ENCODE measurements at regions not wholly inside any gene's neighbourhood (a gene's known extent, or its start where the extent isn't known, plus 50 kb on each side); places are given as distances from the start of the nearest gene placed in this dataset.

DNA sequence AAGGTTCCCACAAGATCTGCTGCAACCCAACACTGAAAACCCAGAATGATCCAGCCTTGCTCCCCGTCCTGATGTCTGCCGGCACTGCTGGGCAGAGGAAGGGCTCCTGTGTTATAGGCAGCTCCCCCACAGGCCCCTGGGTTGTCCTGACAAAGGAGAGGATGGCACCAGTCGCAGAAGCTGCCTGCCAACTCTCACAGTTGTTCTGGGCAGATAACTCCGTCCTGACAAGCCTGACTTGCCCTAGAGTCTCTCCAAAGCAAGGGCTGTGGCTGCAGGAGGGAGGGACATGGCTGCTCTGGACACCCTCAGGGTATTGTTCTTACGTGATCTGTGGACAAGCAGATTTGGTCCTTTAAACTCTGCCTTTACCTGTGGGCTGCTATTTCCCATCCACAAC lies 243.8 kb downstream of the CDH26 start:
- Mint-ChIP-seq H3K9me3 (ENCODE audit: low read depth) (peaks cover 22% of the 10 kb centered on the region), H3K36me3 (ENCODE audit: low read depth) (peaks cover 9% of the 10 kb centered on the region), H3K27ac (ENCODE audit: unreplicated experiment) (no peak overlapping the region), H3K4me3 (ENCODE audit: unreplicated experiment) (no peak overlapping the region), H3K27me3 (ENCODE audit: low read depth) (peaks cover 27% of the 10 kb centered on the region), H3K4me1 (ENCODE audit: low read depth) (no peaks in the 10 kb centered on the region)
- TF ChIP-seq, protein P1, sequence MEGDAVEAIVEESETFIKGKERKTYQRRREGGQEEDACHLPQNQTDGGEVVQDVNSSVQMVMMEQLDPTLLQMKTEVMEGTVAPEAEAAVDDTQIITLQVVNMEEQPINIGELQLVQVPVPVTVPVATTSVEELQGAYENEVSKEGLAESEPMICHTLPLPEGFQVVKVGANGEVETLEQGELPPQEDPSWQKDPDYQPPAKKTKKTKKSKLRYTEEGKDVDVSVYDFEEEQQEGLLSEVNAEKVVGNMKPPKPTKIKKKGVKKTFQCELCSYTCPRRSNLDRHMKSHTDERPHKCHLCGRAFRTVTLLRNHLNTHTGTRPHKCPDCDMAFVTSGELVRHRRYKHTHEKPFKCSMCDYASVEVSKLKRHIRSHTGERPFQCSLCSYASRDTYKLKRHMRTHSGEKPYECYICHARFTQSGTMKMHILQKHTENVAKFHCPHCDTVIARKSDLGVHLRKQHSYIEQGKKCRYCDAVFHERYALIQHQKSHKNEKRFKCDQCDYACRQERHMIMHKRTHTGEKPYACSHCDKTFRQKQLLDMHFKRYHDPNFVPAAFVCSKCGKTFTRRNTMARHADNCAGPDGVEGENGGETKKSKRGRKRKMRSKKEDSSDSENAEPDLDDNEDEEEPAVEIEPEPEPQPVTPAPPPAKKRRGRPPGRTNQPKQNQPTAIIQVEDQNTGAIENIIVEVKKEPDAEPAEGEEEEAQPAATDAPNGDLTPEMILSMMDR (IDR thresholded peaks at IDR 0.05), result no peak
- no peak for DNase-seq (ENCODE audit: low spot score)

DNA sequence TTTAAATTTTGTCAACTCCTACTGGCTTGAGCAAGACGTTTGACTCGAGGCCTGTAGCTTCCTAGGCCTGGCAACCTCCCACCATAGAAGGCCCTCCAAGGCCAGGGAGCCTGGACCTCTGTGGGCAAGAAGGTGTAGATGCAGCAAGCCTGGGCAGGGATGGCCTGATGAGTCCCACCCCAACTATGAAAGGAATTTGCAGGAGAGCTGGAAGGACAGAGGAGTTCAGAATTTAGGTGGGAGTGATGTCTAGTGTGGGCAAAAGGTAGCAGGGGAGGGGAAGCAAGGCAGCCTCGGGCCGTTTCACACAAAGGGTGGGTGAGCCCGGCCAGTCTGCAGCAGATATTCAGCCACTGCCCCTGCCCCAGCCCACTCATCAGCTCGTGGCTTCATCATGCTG lies 245.2 kb downstream of the CDH26 start:
- peaks cover 7% of the 10 kb centered on the region for H3K36me3 Mint-ChIP-seq (ENCODE audit: low read depth)
- no peak for DNase-seq (ENCODE audit: low spot score)
- no peaks in the 10 kb centered on the region for H3K4me1 Mint-ChIP-seq (ENCODE audit: low read depth)
- peaks cover 13% of the 10 kb centered on the region for H3K9me3 Mint-ChIP-seq (ENCODE audit: low read depth)
- H3K4me3 Mint-ChIP-seq (ENCODE audit: unreplicated experiment), result no peak overlapping the region
- TF ChIP-seq, protein P1 (IDR thresholded peaks at IDR 0.05), result no peak
- no peak overlapping the region for H3K27ac Mint-ChIP-seq (ENCODE audit: unreplicated experiment)
- peaks cover 27% of the 10 kb centered on the region for H3K27me3 Mint-ChIP-seq (ENCODE audit: low read depth)

DNA sequence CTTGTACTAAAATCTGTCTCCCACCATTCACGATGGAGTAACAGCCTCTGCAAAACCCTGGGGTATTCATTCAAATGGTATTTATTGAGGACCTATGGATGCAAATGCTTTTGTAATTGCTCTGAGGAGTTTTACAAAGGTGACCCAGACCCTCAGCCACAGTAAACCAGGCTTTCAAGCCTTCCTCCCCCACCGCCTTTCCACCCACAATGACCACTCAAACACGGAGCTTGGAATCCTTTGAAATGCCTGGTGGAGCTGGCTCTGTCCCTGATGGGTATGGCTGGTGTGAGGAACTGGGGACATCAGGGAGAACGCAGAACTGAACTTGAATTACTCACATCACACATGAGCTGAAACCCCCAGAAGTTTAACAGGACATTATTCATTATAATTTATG lies 246.4 kb downstream of the CDH26 start:
- no peaks in the 10 kb centered on the region for H3K36me3 Mint-ChIP-seq (ENCODE audit: low read depth)

DNA sequence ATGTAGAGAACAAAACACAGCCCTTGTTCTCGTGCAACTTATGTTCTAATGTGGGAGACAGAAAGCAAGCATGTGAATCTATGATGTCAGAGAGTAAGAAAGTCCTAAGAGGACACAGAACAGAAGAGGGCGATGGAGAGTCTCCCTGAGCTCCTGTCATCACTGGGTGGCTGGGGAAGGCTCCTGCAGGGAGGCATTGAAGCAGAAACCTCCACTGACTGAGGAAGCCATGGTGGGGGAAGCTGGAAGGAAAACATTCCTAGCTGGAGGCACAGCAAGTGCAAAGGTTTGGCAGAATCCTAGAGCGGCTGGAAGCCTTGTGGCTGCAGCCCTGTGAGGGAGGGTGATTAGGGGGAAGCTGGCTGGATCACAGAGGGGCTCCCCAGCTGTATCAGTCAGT lies 248.0 kb downstream of the CDH26 start:
- Mint-ChIP-seq H3K36me3 (ENCODE audit: low read depth) (no peaks in the 10 kb centered on the region), H3K4me3 (ENCODE audit: unreplicated experiment) (no peak overlapping the region), H3K9me3 (ENCODE audit: low read depth) (no peaks in the 10 kb centered on the region), H3K27ac (ENCODE audit: unreplicated experiment) (no peak overlapping the region), H3K27me3 (ENCODE audit: low read depth) (peaks cover 22% of the 10 kb centered on the region), H3K4me1 (ENCODE audit: low read depth) (peaks cover 3% of the 10 kb centered on the region)
- TF ChIP-seq, protein P1 (IDR thresholded peaks at IDR 0.05), result peak; percentile 69
- DNase-seq (ENCODE audit: low spot score), result no peak

More for the DNA sequence above, 246.4 kb downstream of the CDH26 start:
- Mint-ChIP-seq H3K4me3 (ENCODE audit: unreplicated experiment) (no peak overlapping the region), H3K9me3 (ENCODE audit: low read depth) (peaks cover 2% of the 10 kb centered on the region), H3K27me3 (ENCODE audit: low read depth) (peaks cover 24% of the 10 kb centered on the region), H3K27ac (ENCODE audit: unreplicated experiment) (no peak overlapping the region), H3K4me1 (ENCODE audit: low read depth) (no peaks in the 10 kb centered on the region)
- TF ChIP-seq, protein P1 (IDR thresholded peaks at IDR 0.05), result no peak
- no peak for DNase-seq (ENCODE audit: low spot score)

DNA sequence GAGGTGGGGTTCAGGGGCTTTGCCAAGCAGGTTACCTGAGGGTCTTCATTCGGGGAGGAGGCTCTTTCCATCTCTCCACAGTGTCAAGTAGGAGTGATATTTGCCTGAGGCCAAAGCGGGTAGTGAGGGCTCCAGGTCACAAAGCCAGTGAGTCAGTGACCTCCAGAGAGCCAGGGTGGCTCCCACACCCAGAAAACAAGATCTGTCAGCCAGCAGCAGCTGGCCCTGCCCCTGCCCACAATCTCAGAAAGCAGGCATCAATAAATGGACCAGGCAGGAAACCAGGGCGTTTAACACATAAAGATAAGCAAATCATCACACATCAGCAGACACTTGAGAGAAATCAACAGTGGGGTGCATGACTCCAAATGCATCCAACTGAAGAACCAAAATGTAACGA lies 250.8 kb downstream of the CDH26 start:
- H3K27ac Mint-ChIP-seq (ENCODE audit: unreplicated experiment), result no peak overlapping the region
- no peaks in the 10 kb centered on the region for H3K9me3 Mint-ChIP-seq (ENCODE audit: low read depth)
- DNase-seq (ENCODE audit: low spot score), result no peak
- H3K27me3 Mint-ChIP-seq (ENCODE audit: low read depth), result peaks cover 14% of the 10 kb centered on the region
- TF ChIP-seq, protein P1 (IDR thresholded peaks at IDR 0.05), result no peak
- no peaks in the 10 kb centered on the region for H3K36me3 Mint-ChIP-seq (ENCODE audit: low read depth)
- no peak overlapping the region for H3K4me3 Mint-ChIP-seq (ENCODE audit: unreplicated experiment)
- H3K4me1 Mint-ChIP-seq (ENCODE audit: low read depth), result peaks cover 3% of the 10 kb centered on the region
